GM10248 (cell line): ENCODE measurements at regions not wholly inside any gene's neighbourhood (a gene's known extent, or its start where the extent isn't known, plus 50 kb on each side); places are given as distances from the start of the nearest gene placed in this dataset.
"Not testable (repeated sequence)": the region's sequence is repeated elsewhere in the genome, so short reads cannot be mapped to it uniquely, and the experiment has no call there.

Experiments used
- CTCF ChIA-PET: fragments of 300-600 bp; sonication (Branson Sonifier 250); formaldehyde crosslinking; extraction: SDS; loops from one replicate; lab custom pipeline; 2021; ENCODE audit warnings: antibody characterized with exemption; lab: Yijun Ruan, JAX
- POLR2A ChIA-PET: fragments of 350-650 bp; sonication (Branson Sonifier 250); formaldehyde crosslinking; extraction: SDS; loops from one replicate; lab custom pipeline; 2020; ENCODE audit warnings: antibody characterized with exemption; lab: Yijun Ruan, JAX
- DNase-seq: peaks from one replicate; pipeline ENCODE4 v3.0.0; 2012; ENCODE audit errors: extremely low spot score
- CTCF ChIP-seq: IDR thresholded peaks from 2 replicates; pipeline ENCODE4 v1.5.1; 2012; ENCODE audit warnings: mild to moderate bottlenecking, low read depth; ENCODE audit errors: extremely low read depth, missing control alignments, control extremely low read depth

GRCh38 chr3:74842649-74843048 lies 228.2 kb upstream of the CNTN3 start:
- no peak for DNase-seq
- ChIA-PET CTCF (interaction anchor here (1.4 kb wide), 1 partner anchor 15 kb away, joined by 3 read pairs; no protein-coding TSS in a partner anchor), POLR2A (no interaction called here)
- TF ChIP-seq CTCF = no peak

- no peak for DNase-seq
- no peak for TF ChIP-seq CTCF
- ChIA-PET POLR2A (no interaction called here), CTCF (interaction anchor here (1.4 kb wide), 1 partner anchor 14 kb away, joined by 3 read pairs; no protein-coding TSS in a partner anchor)
These were observed 227.7 kb upstream of the CNTN3 start for GRCh38 chr3:74842141-74842540.

GRCh38 chr3:74839566-74839965 lies 225.1 kb upstream of the CNTN3 start:
- TF ChIP-seq CTCF = no peak
- ChIA-PET POLR2A (no interaction called here), CTCF (interaction anchor here (1.0 kb wide), 1 partner anchor 10 kb away, joined by 3 read pairs; no protein-coding TSS in a partner anchor)
- no peak for DNase-seq

- DNase-seq = no peak
- ChIA-PET POLR2A (no interaction called here), CTCF (interaction anchor here (1.6 kb wide), 1 partner anchor 13 kb away, joined by 7 read pairs; no protein-coding TSS in a partner anchor)
- no peak for TF ChIP-seq CTCF
These were observed 218.5 kb upstream of the CNTN3 start for GRCh38 chr3:74832925-74833324.

- DNase-seq, POLR2A ChIA-PET: not testable (repeated sequence)
- CTCF ChIA-PET = interaction anchor here (1.1 kb wide), 1 partner anchor 8 kb away, joined by 3 read pairs; no protein-coding TSS in a partner anchor
These were observed 216.4 kb upstream of the CNTN3 start for GRCh38 chr3:74830845-74831244.

GRCh38 chr3:74825404-74825803 lies 210.9 kb upstream of the CNTN3 start:
- CTCF ChIA-PET, POLR2A ChIA-PET, DNase-seq: not testable (repeated sequence)

- TF ChIP-seq CTCF = no peak
- ChIA-PET CTCF (no interaction called here), POLR2A (no interaction called here)
- no peak for DNase-seq
These were observed 209.9 kb upstream of the CNTN3 start for GRCh38 chr3:74824366-74824765.

GRCh38 chr3:74814181-74814580 lies 199.7 kb upstream of the CNTN3 start:
- no peak for TF ChIP-seq CTCF
- no peak for DNase-seq
- POLR2A ChIA-PET = no interaction called here
- CTCF ChIA-PET = interaction anchor here (2.4 kb wide), 1 partner anchor 9 kb away, joined by 6 read pairs; no protein-coding TSS in a partner anchor
